ENCODE measurements at regions not wholly inside any gene's neighbourhood (a gene's known extent, or its start where the extent isn't known, plus 50 kb on each side); places are given as distances from the start of the nearest gene placed in this dataset.
"Not testable (repeated sequence)": the region's sequence is repeated elsewhere in the genome, so short reads cannot be mapped to it uniquely, and the experiment has no call there.

DNA sequence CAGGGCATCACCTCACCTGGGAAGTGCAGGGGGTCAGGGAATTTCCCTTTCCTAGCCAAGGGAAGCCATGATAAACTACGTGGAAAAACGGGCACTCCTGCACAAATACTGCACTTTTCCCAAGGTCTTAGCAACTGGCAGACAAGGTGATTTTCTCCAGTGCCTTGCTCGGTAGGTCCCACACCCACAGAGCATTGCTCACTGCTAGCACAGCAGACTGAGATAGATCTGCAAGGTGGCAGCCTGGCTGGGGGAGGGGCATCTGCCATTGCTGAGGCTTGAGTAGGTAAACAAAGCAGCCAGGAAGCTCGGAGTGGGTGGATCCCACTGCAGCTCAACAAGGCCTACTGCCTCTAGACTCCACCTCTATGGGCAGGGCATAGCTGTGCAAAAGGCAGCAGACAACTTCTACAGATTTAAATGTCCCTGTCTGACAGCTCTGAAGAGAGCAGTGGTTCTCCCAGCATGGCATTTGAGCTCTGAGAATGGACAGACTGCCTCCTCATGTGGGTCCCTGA, 111.5 kb upstream of the FIBIN start:
- TF ChIP-seq, protein P1, sequence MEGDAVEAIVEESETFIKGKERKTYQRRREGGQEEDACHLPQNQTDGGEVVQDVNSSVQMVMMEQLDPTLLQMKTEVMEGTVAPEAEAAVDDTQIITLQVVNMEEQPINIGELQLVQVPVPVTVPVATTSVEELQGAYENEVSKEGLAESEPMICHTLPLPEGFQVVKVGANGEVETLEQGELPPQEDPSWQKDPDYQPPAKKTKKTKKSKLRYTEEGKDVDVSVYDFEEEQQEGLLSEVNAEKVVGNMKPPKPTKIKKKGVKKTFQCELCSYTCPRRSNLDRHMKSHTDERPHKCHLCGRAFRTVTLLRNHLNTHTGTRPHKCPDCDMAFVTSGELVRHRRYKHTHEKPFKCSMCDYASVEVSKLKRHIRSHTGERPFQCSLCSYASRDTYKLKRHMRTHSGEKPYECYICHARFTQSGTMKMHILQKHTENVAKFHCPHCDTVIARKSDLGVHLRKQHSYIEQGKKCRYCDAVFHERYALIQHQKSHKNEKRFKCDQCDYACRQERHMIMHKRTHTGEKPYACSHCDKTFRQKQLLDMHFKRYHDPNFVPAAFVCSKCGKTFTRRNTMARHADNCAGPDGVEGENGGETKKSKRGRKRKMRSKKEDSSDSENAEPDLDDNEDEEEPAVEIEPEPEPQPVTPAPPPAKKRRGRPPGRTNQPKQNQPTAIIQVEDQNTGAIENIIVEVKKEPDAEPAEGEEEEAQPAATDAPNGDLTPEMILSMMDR (conservative IDR thresholded peaks at IDR 0.05; ENCODE audit: low read length): not testable (repeated sequence)
- not testable (repeated sequence) for TF ChIP-seq EZH2phosphoT487 (IDR thresholded peaks at IDR 0.05; ENCODE audit: borderline replicate concordance)

All from Loucy (cell line).